ENCODE measurements at regions not wholly inside any gene's neighbourhood (a gene's known extent, or its start where the extent isn't known, plus 50 kb on each side); places are given as distances from the start of the nearest gene placed in this dataset.

GRCh38 chr19:28855216-28855615 is 357.7 kb downstream of the UQCRFS1 start:
- TF ChIP-seq ZBTB7A (IDR thresholded peaks at IDR 0.05; ENCODE audit: low read depth) (no peak), MAX (IDR thresholded peaks at IDR 0.05) (no peak), RAD21 (IDR thresholded peaks at IDR 0.05; ENCODE audit: low read depth) (no peak), CREB1 (IDR thresholded peaks at IDR 0.05; ENCODE audit: low read depth) (no peak), NFIC (IDR thresholded peaks at IDR 0.05) (no peak), EP300 (IDR thresholded peaks at IDR 0.05; ENCODE audit: borderline replicate concordance) (no peak), REST (IDR thresholded peaks at IDR 0.05; ENCODE audit: low read depth) (no peak), TAF1 (IDR thresholded peaks at IDR 0.05; ENCODE audit: low read depth) (no peak), EGR1 (IDR thresholded peaks at IDR 0.05) (no peak)

All from Ishikawa (cell line).